Stimulated activated naive CD4-positive, alpha-beta T cell treated with Interleukin-2 at 50 U/mL for 16 hours (primary cell): ENCODE measurements at regions not wholly inside any gene's neighbourhood (a gene's known extent, or its start where the extent isn't known, plus 50 kb on each side); places are given as distances from the start of the nearest gene placed in this dataset.
A peak's percentile ranks its signal among the peaks of the same experiment; 100 is the strongest.

Source experiments
- DNase-seq: peaks from one replicate; lab custom pipeline; 2025; lab: John Stamatoyannopoulos, UW

DNA sequence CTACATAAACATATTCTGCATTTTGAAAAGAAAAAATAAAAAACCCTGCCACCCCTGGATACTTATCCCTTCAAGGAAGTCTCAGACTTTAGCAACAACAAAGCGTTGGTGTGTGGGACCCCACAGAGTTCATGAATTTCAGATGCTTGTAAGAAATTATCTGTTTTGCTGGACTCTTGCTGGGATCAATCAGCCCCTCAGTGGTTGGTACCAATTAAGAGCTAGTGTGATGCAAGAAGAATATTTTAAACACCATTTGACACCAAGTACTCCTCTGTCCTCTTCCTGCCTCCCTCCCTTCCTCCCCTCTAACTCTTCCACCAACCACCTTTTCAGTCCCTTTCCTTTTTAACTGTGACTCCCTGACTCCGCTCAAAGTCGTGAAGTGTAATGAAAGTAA, 51.5 kb downstream of the SST start:
- no peak for DNase-seq

DNA sequence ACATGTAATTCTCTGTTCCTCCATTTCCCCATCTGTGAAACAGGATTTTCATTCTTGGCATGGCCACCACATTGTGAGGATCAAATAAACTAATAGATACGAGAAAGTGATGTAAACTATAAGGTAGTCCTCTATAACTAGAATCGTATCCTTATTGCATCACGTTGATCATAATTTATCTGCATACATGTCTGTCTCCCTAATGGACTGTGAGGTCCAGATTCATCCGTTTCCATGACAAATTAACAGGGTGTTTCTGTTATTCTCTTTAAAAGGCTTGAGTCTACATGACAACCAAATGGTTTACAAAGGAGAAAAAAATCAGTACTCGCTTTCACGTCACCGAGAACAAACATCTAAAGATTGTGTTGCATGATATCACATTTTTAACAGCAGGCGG, 53.0 kb downstream of the SST start:
- DNase-seq: no peak

DNA sequence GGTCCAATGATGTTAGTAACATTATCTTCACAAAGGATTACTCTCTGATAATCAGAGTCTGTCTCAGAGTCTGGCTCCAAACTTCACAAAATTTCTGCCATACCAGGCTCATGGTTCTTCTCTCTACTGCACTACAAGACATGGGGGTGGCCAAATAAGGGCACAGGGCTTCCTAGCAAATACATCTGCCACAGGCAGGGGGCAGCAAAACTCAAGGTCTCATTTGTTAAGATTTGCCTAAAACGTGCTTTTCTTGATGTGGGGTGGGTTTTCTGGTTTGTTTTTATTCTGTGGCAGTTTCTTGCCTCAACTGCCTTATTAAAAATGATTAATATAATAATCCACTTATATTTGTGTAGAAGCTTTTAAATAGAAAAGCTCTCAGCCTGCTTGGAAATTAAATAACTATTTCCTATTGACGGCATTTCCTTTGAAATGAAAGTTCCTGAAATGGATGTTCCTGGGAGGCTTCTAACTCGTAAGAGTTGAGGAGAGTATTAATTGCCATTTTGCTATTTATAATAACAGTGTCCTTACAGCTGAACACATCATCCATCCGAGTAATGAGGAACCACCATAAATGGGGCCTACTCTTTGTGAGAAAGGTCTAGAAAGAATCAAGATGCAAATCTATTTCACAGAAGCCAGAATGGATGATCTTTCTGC, 53.8 kb downstream of the SST start:
- DNase-seq: peak; percentile 40

DNA sequence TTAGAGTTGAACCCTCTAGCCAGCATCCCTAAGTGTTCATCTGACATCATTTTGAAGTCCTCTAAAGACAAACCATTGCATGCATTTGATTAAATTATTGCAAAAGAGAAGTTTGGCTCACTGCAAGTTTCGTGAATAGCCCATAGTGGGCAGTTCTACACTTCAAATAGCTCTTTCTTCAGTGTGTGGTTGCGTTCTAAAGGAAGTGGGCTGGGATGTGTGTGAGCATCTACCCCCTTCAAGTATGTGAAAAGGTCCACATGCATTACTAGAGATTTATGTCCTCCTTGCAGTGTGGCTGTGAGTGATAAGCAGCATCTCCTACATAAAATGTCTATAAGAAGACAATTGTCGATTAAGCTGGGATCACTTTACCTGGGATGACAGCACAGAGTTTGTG, 54.6 kb downstream of the SST start:
- no peak for DNase-seq

- no peak for DNase-seq
Measured at GRCh38 chr3:187612656-187613055, 57.5 kb downstream of the SST start.

DNA sequence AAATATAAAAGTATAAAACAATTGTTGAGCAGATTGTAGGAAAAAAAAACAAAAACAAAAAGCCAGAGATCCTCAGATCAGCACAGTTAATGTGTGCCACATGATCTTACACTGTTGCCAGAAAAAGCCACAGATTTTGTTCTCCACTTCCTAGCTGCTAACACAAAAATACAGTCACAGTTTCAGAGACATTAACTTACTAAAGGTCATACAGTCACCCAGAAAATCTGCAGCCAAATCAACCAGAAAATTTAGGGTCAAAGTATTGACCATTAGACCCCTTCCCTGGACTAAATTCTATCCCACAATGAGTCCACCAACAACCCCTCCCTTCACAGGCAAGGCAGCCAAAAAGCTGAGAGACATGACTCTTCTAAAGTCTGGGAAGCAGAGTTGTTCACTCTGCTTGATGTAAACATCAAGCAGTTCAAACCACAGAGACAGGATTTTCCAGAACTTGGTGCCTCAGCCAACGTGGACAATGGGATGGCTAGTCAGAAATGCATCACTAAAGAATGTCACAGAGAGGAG, 59.1 kb downstream of the SST start:
- no peak for DNase-seq

DNA sequence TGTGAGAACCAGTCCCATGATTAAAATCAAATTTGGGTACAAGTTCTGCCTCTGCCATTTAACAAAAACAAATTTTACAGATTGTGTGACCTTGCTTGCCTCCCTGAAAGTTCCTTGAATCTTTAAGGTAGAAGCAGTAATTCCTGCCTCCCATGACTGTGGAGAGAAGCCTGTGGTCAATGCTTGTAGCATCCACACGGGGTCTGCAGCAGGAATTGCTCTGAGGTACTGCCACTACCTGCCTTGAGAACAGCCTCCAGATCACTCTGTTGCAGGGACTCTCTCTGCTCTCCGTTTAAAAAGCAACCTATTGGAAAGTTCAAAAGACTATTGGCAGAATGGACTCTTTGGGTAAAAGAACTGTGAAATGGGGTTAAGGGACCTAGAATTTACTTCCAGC, 75.9 kb downstream of the SST start:
- no peak for DNase-seq

DNA sequence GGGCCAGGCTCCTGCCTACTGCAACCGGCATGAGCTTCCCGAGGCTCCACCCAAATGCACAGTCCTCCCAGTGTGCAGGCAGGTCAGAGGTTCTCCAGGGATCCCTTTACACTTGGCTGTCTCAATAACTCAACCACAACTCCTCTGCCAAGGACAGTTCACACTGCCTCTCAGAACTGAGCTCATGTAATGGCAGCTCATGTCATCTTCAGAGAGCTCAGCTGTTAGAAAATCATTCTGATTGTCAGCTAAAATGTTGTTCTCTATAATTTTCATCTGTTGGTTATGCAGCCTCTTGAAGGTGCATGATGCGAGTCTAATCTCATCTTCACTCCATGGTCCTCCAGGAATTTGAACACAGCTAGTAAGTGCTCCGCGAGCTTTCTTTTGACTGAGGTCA, 76.7 kb downstream of the SST start:
- DNase-seq: no peak

DNA sequence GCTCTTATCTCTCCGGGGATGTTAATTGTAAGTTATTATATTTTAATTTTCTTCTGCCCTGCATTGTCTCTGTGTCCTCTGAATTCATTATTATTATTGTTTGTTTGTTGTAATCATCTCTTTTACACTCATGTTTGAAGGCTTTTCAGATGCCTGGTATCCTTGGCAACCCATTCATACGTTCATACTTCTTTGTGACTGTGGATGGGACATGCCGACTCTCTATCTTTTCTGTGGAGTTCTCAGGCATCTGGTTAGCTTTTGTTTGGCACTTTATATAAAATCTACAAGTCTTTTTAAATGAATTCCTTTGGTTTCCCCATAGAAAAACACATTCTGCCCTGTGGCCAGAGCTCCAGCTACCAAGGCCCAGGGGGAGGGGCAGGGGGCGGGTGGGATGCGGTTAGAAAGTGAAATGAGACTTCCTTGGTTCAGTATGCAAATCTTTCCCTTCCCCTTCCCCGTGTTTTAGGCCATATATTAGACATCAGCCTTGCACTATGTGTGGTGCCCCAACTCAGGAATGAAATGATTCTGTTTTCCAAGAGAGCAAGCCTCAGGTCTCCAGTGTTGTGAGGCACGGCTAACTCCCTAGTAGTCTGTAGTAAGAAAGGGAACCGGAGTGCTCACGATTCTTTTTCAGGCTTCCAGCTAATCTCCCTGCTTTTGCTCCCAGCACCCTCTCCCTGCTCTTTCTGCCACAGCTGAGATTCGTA, 79.2 kb downstream of the SST start:
- no peak for DNase-seq

DNA sequence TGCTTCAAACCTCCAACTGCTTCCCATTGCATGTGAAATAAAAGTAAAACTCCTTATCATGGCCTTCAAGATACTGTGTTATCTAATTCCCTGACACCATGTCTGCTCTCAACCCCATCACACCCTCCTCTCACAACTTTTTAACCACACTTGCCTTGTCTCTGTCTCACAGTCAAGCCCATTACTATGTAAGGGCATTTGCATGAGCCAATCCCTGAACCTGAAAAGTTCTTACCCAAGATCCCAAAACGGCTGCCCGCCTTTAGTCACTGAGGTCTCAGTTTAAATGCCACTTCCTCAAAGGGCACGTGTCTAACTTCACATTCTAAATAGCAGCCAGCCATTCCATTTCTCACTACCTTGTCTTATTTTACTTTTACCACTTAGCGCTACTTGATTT, 83.1 kb downstream of the SST start:
- no peak for DNase-seq

DNA sequence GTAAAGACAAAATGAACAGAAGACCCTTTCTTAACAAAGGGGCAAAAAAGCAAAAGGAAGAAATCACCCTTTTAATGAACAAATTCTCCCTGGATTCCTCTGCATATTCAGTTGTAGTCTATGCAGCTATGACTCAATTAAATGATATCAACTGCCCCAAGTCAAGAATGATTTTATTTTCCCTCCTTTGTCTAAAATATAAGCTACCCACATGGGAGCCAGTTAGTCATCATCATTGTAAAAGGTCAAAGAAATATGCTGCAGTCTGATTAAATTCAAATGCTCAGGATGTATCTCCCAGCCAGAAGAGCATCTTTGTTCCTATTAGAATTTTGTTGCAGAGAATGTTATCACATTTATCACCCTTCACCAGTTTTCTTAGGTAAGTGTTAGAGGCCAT, 84.0 kb downstream of the SST start:
- no peak for DNase-seq

- no peak for DNase-seq
Measured at GRCh38 chr3:187572441-187572840, 97.8 kb downstream of the SST start.

DNA sequence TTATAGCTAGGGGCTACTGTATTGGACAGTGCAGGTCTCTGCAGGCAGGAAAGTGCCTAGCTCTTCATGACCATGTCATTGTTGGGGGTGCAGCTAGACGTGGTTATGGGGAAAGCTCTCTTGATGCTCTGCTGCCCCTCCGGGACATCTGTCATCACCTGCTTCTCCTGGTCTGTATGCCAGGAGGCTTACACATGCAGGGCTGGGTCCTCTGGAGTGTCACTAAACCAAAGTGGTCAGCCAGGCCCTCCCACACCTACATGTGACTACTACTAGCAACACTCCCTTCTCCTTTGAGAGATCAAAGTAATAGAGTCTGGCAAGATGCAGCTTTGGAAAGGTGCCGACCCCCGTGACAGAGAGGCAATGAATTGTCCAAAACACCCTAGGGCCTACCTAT, 98.5 kb downstream of the SST start:
- no peak for DNase-seq

GRCh38 chr3:187570776-187571175, 99.4 kb downstream of the SST start:
- DNase-seq: no peak

- DNase-seq: no peak
Measured at GRCh38 chr3:187568171-187568570, 102.0 kb downstream of the SST start.

DNA sequence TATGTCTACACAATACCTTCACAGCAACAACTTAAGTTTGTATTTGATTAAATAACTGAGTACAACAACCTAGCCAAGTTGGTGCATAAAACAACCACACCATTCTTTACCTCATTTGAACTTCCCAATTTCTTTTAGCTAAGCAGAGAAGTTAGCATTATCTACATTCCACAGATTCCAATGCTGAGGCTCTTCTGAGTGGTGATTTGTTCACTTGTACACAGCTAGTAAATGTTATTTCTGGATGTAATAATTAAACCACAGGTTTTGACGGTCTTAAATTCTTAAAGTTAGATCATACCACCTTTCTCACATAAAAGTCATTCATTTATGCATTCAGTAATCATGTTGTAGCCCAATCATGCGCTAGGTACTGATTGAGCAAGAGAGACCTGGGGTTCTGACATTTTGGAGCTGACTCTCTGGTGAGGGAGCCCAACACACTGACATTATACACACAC, 102.5 kb downstream of the SST start:
- DNase-seq: no peak

GRCh38 chr3:187567021-187567420, 103.2 kb downstream of the SST start:
- DNase-seq: no peak

- DNase-seq: no peak
Measured at GRCh38 chr3:187565701-187566100, 104.5 kb downstream of the SST start.

- DNase-seq: no peak
Measured at GRCh38 chr3:187558990-187559389, 111.2 kb downstream of the SST start.

GRCh38 chr3:187551416-187551815, 118.8 kb downstream of the SST start:
- DNase-seq: no peak

DNA sequence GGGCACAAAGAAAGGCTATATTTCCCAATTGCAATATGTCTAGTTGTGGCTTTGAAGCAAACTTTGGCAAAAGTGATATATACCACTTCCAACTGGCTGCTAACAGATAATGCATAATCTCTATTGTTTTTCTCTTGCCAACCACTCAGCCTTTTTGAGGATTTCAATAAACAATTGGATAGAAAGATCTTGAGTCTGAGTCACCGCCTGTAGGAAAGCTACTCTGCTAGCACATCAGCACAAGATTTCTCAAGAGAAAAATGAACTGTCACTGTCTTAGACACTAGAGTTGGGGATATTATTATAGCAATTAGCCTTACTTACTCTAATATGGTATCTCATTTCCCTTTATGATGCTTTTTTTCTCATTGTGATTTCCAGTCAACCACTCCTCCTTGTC, 119.7 kb downstream of the SST start:
- no peak for DNase-seq

GRCh38 chr3:187545366-187545765, 124.8 kb downstream of the SST start:
- DNase-seq: no peak

GRCh38 chr3:187544326-187544725, 125.9 kb downstream of the SST start:
- no peak for DNase-seq

DNA sequence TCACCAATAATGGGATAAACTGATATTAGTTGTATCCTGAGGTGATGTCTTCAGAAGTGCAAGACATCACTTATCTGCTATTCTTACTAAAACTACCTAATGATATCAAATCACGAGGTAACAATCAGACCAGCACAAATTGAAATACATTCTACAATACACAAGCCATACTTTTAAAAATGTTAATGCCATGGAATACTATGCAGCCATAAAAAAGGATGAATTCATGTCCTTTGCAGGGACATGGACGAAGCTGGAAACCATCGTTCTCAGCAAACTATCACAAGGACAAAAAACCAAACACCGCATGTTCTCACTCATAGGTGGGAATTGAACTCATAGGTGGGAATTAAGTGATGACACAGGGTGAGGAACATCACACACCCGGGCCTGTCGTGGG, 129.3 kb downstream of the SST start:
- DNase-seq: no peak
